ENCODE measurements at regions not wholly inside any gene's neighbourhood (a gene's known extent, or its start where the extent isn't known, plus 50 kb on each side); places are given as distances from the start of the nearest gene placed in this dataset.

DNA sequence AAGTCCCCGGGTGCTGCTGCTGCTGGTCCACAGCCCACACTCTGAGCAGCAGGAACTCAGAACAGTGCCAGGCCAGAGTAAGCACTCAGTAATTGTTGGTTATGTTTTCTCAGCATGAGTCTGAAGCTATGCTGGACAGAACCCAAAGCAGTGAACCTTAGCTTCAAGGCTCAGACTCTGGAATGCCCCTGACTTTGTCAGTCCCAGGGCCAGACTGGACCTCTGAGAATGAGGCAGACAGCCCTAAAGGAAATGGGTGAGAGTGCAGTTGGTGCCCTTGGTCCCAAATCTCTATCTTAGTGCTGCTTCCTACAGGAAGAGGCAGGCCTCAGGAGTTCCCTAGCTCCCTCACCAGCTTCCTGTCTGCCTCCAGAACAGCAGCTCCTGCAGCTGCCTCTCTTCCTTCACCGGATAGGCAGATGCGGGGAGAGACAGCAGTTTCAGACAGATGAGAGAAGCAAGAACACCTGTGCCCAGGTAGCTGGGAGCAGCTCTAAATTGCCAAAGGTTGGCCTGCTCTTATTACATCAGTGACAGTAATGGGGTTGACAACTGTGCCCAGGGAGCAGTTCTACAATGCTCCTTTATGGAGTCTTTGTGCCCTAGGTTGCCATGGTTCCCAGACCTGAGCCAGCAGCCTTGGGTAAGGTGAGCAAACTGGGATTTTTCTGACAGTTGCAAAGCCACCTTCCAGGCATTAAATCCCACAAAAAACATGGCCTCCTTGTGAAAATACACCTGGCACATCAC lies 82.2 kb upstream of the CXCL14 start:
- no peak for ATAC-seq
- Mint-ChIP-seq H3K4me3 (no peak overlapping the region), H3K27me3 (peaks cover 13% of the 10 kb centered on the region), H3K4me1 (no peaks in the 10 kb centered on the region), H3K36me3 (ENCODE audit: low read depth) (no peaks in the 10 kb centered on the region), H3K27ac (no peak overlapping the region)
- no peak for DNase-seq
- H3K9me3 ChIP-seq (ENCODE audit: control insufficient read depth, low read length, poor library complexity, severe bottlenecking): no peaks in the 10 kb centered on the region

DNA sequence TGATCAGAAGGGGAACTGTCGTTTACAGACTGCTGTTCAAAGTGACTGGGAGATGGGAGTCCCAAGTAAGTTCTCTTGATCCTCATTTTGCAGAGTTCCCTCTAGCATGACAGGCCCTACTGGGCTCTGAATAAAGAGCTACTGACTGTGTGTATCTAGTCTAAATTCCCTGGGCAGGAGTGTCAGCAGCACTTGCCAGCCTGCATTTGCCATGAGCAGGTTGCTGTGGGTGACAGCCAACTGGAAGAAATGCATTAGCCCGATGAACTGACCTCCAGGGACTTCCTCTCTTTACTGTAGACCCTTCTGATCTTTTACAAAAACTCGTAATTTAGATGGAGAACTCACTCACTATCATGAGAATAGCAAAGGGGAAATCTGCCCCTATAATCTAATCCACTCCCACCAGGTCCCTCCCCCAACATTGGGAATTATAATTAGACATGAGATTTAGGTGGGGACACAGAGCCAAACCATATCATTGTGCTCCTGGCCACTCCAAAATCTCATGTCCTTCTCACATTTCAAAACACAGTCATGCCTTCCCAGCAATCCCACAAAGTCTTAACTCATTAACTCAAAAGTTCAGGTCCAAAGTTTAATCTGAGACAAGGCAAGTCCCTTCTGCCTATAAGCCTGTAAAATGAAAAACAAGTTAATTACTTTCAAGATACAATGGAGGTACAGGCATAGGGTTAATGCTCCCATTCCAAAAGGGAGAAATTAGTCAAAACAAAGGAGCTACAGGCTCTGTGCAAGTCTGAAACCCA lies 78.9 kb upstream of the CXCL14 start:
- Mint-ChIP-seq H3K27me3 (peaks cover 13% of the 10 kb centered on the region), H3K4me3 (no peak overlapping the region), H3K36me3 (ENCODE audit: low read depth) (no peaks in the 10 kb centered on the region), H3K27ac (no peak overlapping the region), H3K4me1 (no peaks in the 10 kb centered on the region)
- no peaks in the 10 kb centered on the region for H3K9me3 ChIP-seq (ENCODE audit: control insufficient read depth, low read length, poor library complexity, severe bottlenecking)
- ATAC-seq (no peak), DNase-seq (no peak)

DNA sequence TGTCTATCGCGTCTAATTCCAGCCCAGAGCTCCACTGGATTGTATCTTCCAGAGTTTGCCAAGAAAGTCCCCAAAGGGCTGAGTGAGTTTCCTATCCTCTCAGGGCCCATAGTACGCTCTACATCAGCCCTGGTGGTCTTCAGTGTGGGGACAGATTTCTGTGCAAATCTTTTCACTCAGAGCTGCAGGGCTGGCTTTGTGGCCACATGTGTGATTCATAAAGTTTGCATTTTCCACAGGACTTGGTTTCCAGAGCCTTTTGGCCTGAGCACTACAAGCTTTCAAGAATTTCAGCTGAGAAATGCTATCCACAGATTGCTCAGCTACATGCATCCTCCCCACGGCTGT lies 76.7 kb upstream of the CXCL14 start:
- Mint-ChIP-seq H3K27ac (no peak overlapping the region), H3K4me1 (no peaks in the 10 kb centered on the region), H3K36me3 (ENCODE audit: low read depth) (no peaks in the 10 kb centered on the region), H3K4me3 (no peak overlapping the region), H3K27me3 (peaks cover 11% of the 10 kb centered on the region)
- DNase-seq (no peak), ATAC-seq (no peak)
- H3K9me3 ChIP-seq (ENCODE audit: control insufficient read depth, low read length, poor library complexity, severe bottlenecking): no peaks in the 10 kb centered on the region

DNA sequence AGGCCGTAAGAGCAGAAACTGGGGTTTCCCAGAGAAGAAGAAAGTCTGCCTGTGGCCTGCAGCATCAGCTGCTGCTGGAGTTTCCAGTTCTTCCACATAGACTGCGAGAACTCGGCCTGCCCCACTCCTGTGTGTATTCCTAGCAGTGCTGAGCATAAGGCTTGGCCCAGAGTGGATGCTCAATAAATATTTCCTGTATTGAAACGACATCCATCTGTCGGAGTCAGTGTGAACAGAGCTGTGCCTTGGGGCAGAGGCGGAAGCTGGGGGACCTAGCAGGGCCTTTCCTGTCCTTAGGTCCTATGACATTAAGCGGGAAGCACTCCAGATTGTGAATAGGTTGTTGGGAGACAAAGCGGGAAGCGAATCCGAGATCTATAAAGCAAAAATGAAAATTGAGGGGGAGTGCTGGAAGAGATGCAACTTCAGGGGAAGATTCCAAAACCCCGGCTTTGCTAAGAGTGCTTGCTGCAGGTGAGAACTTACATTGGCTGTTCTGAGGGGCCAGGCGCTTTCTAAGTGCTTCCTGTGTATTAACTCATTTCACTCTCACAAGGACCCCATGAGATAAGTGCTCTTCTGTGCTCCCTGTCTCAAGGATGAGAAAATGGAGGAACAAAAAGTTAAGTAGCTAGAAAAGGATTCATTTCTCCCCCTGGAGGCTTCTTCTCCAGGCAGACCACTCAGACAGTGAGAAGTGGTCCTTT lies 76.1 kb upstream of the CXCL14 start:
- H3K9me3 ChIP-seq (ENCODE audit: control insufficient read depth, low read length, poor library complexity, severe bottlenecking): no peaks in the 10 kb centered on the region
- DNase-seq (no peak), ATAC-seq (no peak)
- no peaks in the 10 kb centered on the region for H3K4me1 Mint-ChIP-seq
- no peaks in the 10 kb centered on the region for H3K36me3 Mint-ChIP-seq (ENCODE audit: low read depth)
- H3K4me3 Mint-ChIP-seq: no peak overlapping the region
- H3K27ac Mint-ChIP-seq: no peak overlapping the region
- H3K27me3 Mint-ChIP-seq: peaks cover 11% of the 10 kb centered on the region

DNA sequence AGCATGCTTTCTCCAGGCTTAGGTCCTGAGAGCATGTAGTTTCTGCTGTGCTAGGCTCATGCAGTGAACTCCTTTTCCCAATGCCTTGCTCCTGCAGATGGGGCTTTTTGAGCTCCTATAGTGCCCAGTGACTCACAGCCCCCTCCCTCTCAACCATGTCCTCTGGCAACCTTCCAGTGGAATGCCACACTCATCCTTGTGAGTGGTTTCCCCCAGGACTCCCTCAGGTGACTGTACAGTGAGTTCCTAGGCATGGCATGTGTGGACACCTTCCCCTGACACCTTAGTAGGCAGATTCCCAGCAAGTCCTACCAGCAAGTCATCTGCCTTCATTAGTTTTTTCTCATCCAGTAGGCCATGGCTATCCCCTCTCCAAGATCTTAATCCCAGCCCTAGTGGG lies 72.4 kb upstream of the CXCL14 start:
- no peaks in the 10 kb centered on the region for H3K4me1 Mint-ChIP-seq
- no peak for DNase-seq
- no peak overlapping the region for H3K27ac Mint-ChIP-seq
- H3K4me3 Mint-ChIP-seq: no peak overlapping the region
- no peaks in the 10 kb centered on the region for H3K9me3 ChIP-seq (ENCODE audit: control insufficient read depth, low read length, poor library complexity, severe bottlenecking)
- ATAC-seq: no peak
- no peaks in the 10 kb centered on the region for H3K36me3 Mint-ChIP-seq (ENCODE audit: low read depth)
- peaks cover 15% of the 10 kb centered on the region for H3K27me3 Mint-ChIP-seq

DNA sequence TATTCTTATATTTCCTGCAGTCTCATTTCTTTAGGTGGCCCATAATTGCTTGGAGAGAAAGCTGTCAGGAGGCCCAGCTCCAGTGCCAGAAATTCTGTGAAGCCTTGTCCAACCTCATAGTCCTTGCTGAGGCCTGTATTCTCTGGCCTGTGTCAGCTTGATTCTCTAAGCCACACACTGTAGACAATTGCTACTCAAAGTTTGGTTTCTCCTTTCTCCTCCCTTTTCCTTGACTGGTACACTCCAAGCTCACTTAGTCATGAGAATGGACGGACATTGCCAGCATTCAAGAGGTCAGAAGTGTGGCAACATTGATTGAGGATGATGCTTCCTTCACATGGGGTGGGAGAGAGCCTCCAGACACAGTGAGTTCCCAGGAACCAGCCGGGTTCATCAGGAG lies 71.3 kb upstream of the CXCL14 start:
- no peak overlapping the region for H3K27ac Mint-ChIP-seq
- no peaks in the 10 kb centered on the region for H3K36me3 Mint-ChIP-seq (ENCODE audit: low read depth)
- ATAC-seq (no peak), DNase-seq (no peak)
- peaks cover 15% of the 10 kb centered on the region for H3K27me3 Mint-ChIP-seq
- H3K4me1 Mint-ChIP-seq: no peaks in the 10 kb centered on the region
- H3K9me3 ChIP-seq (ENCODE audit: control insufficient read depth, low read length, poor library complexity, severe bottlenecking): no peaks in the 10 kb centered on the region
- no peak overlapping the region for H3K4me3 Mint-ChIP-seq

DNA sequence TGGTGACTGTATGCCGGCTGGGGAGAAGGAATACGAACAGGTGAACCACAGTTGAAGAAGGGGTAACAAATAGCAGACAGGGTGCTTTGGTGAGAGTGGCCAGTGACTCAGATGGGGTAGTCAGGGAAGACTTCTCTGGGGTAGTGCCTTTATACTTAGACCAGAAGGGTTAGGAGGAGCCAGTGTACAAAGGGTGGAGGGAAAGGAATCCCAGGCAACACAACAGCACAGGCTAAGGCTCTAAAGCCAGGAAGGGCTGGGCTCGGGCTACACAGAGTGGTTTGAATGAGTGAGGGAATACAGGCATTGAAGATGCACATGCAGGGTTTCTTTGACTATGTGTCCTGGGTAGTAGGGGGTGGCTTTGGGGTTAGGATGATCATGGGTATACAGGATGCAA lies 70.6 kb upstream of the CXCL14 start:
- Mint-ChIP-seq H3K27ac (no peak overlapping the region), H3K36me3 (ENCODE audit: low read depth) (no peaks in the 10 kb centered on the region), H3K4me1 (no peaks in the 10 kb centered on the region), H3K27me3 (peaks cover 10% of the 10 kb centered on the region), H3K4me3 (no peak overlapping the region)
- no peak for DNase-seq
- ATAC-seq: no peak
- no peaks in the 10 kb centered on the region for H3K9me3 ChIP-seq (ENCODE audit: control insufficient read depth, low read length, poor library complexity, severe bottlenecking)

DNA sequence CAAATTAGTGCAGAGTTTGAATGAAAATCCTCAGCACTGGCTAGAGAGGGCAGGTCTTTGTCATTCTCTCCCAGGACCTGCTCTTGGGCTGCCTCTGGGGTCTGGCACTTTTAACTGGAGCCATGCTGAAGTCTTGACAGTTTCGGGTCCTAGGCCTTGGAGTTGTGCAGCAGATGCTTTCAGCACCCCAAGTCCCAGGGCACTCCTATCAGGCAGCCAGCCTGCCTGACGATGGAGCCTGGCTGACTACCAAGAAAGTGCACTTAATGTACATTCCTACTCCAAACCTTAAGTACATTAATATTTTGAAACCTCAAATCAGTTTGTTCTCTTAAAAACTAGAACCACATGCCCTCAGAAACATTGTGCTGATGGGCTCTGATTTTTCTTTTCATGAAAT lies 69.3 kb upstream of the CXCL14 start:
- no peak overlapping the region for H3K4me3 Mint-ChIP-seq
- peaks cover 4% of the 10 kb centered on the region for H3K27me3 Mint-ChIP-seq
- no peaks in the 10 kb centered on the region for H3K36me3 Mint-ChIP-seq (ENCODE audit: low read depth)
- no peaks in the 10 kb centered on the region for H3K4me1 Mint-ChIP-seq
- no peaks in the 10 kb centered on the region for H3K9me3 ChIP-seq (ENCODE audit: control insufficient read depth, low read length, poor library complexity, severe bottlenecking)
- ATAC-seq (no peak), DNase-seq (no peak)
- no peak overlapping the region for H3K27ac Mint-ChIP-seq

DNA sequence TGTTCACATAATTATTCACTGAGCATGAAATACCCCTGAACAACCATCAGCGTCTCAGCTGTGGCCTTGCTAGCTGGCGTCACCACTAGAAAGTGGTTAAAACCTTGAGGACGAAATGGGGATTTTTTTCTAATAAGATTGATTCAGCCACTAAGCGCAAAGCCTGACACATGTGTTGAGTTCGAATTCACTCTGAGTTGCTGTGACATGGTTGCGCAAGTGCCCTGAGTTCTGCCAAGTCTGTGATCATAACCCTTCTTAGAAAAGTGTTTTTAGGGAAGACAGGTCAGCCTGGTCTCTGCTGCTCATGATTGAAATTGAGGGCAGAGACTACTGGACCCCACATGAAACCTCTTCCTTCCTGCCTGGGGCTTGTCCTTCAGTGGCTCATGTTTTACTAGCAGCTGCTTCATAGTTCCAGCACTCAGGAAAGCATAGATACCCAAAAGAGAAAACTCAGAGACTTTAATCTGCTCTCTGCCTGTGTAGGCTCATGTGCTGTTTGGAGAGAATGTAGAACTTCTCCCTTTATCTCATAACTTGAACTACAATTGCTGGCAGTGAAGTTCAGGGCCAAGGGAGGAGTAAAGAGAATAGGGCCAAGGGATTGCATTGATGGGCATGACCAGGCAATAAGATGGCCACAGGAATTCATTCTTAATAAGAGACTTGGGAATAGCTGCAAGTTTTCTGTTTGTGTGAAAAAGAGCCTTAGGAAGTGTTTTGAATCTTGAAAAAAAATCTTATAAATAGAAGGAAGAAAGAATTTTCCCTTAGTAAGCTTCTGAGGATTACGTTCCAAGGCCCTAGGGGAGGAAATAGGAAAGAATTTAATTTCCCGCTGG lies 66.8 kb upstream of the CXCL14 start:
- H3K9me3 ChIP-seq (ENCODE audit: control insufficient read depth, low read length, poor library complexity, severe bottlenecking): no peaks in the 10 kb centered on the region
- Mint-ChIP-seq H3K36me3 (ENCODE audit: low read depth) (no peaks in the 10 kb centered on the region), H3K4me3 (no peak overlapping the region), H3K27ac (no peak overlapping the region), H3K27me3 (peaks cover 4% of the 10 kb centered on the region), H3K4me1 (no peaks in the 10 kb centered on the region)
- DNase-seq: no peak
- no peak for ATAC-seq

DNA sequence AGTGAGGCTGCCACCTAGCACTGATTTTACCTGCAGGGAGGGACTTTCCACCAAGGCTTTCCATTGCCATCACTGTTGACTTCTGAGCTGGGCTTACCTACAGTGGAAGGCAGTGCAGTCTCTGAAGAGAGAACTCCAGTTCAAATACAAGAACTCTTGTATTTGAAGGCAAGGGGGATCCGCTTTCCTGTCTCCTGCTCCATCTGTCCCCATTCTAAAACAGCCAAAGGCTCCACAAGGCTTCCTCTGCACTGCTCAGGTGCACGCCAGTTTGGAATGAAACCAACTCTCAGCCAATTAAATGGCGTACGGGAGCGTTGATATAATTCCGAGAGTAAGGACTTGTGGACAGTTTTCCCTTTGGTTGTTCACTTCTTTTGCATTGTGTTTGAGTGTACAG lies 66.0 kb upstream of the CXCL14 start:
- Mint-ChIP-seq H3K36me3 (ENCODE audit: low read depth) (no peaks in the 10 kb centered on the region), H3K4me3 (no peak overlapping the region), H3K4me1 (no peaks in the 10 kb centered on the region), H3K27me3 (peaks cover 5% of the 10 kb centered on the region), H3K27ac (no peak overlapping the region)
- ATAC-seq (no peak), DNase-seq (no peak)
- no peaks in the 10 kb centered on the region for H3K9me3 ChIP-seq (ENCODE audit: control insufficient read depth, low read length, poor library complexity, severe bottlenecking)

DNA sequence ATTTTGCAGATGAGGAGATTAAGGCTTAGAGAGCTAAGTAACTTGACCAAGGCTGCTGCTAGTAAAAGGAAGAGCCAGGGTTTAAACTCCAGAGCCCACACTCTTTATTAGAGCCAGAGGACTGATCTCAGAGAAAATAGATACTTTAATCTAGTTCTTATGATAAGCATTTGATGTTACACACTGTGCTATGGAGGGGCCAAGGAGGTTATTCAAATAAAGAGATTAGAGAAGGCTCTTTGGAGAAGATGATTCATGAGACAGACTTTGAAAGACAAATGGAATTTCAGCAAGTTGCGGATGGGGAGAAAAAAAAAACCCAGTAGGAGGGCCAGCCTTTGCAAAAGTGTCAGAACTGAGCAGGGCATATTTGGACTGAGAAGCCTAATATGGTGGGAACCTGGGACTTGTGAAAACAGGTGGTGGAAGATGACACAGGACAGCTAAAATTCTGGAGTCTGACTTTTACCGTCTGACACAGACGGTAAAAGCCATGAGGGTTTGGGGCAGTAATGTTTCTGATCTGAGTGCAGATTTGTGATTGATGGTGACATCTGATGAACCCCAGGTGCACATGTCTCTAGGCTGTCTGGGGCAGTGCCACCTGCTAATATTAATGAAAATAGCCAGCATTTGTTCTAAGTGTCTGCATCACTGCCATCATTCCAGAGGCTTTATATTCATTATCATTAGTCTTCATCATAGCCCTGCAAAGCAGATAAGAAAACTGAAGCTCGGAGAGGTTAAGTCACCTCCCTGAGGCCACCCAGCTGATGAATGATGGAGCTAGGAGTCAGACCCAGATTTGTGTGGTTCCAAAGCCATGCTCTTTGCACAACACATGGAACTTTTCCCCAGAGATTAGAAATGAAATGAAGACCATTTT lies 65.3 kb upstream of the CXCL14 start:
- Mint-ChIP-seq H3K27ac (no peak overlapping the region), H3K27me3 (peaks cover 12% of the 10 kb centered on the region), H3K4me3 (no peak overlapping the region), H3K4me1 (no peaks in the 10 kb centered on the region), H3K36me3 (ENCODE audit: low read depth) (no peaks in the 10 kb centered on the region)
- no peak for ATAC-seq
- H3K9me3 ChIP-seq (ENCODE audit: control insufficient read depth, low read length, poor library complexity, severe bottlenecking): no peaks in the 10 kb centered on the region
- DNase-seq: no peak

DNA sequence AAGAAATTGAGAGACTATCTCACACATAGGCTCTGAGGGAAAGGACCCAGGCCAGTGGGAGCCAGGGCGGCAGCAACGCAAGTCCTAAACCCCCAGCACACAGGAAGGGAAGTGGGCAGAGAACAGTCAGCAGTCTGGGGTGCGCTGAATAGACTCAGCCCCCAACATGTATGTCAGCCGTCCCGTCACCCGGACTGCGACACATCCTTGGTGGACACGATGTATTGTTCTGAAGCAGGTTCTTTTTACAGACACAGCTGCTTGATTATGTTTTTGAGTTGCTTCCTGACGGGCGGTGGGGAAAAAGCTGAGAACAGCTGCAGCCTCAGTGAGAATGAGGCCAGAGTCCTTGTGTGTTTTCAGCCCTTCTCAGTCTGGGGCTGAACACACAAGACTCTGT lies 64.1 kb upstream of the CXCL14 start:
- H3K27ac Mint-ChIP-seq: no peak overlapping the region
- no peak for ATAC-seq
- no peaks in the 10 kb centered on the region for H3K36me3 Mint-ChIP-seq (ENCODE audit: low read depth)
- H3K4me1 Mint-ChIP-seq: no peaks in the 10 kb centered on the region
- H3K27me3 Mint-ChIP-seq: peaks cover 13% of the 10 kb centered on the region
- no peak for DNase-seq
- H3K4me3 Mint-ChIP-seq: no peak overlapping the region
- H3K9me3 ChIP-seq (ENCODE audit: control insufficient read depth, low read length, poor library complexity, severe bottlenecking): no peaks in the 10 kb centered on the region

All from T-helper 17 cell (primary cell).